Right renal cortex interstitium (tissue), 3 donors: ENCODE measurements at regions not wholly inside any gene's neighbourhood (a gene's known extent, or its start where the extent isn't known, plus 50 kb on each side); places are given as distances from the start of the nearest gene placed in this dataset.

ENCODE experiments used
- DNase-seq, 3 donors: peaks; one replicate each; pipeline ENCODE4 v3.0.0-alpha.2; 2013; ENCODE audit warnings: low read depth in 3 of 3, low spot score in 2 of 3

DNA sequence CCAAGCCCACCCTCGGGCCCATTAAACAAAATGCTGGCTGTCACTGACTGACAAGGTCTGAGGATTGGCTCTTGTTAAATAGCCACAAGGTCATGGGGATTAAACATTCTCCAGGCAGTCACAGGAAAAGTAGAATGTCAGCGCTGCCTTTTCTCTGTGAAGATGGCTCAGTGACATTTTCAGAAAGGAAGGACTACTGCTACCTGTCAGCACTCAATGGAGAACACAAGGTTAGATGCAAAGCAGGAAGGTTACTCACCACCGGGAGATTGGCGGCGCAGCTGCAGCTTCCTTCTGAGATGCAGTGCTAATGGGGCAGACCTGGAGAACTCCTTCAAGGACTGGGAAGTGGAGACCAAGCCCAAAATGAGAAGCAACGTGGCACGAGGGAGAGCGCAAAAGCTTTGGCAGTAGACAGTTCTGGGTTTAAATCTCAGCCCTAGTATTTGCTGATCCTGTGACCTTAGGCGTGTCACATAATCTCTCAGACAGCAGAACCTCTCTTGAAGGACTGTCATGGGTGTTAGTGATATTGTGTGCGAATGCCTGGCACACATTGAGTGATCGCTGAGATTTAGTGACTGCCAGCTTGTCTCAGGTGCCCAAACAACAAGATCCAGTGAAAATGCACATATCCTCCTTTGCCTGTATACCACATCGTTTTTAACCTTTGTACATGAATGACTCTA is 213.1 kb upstream of the BOD1L1 start:
- no peak for DNase-seq

DNA sequence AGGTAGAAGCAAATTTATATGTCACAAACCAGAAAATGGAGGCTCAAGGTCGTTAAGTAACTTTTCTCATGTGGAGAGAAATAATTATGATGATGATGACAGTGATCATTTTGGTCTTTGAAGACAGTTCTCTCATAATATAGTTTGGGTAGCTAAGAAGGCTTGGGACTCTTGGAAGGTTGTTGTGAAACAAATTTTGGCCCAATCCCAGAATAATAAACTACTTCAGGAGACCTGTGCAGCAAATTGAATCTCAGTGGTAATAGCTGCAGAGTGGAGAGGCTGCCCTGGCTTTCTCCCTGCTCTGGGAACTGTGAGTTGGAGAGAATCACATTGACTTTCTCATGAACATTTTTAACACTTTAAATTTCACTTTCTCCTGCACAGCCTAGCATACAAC is 217.2 kb upstream of the BOD1L1 start:
- no peak for DNase-seq

DNA sequence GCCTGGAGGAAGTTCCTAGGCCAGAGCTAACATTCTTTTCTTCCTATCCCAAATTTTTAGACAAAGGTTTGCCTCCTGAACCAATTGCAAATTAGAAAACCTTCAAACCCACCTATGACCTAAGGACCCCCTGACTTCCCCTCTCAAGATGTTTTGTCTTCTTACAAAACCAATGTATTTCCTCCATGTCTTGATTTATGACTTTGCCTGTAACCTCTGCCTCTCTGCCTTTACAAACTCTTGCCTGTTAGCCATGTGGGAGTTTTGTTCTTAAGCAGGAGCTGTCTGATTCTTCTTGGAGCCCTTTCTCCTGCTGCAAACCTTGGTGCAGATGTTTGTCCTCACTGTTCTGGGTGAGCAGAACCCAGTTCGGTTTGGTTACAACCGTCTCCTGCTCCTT is 222.3 kb upstream of the BOD1L1 start:
- DNase-seq, result peak; percentile 19 to 27 (median 23)

DNA sequence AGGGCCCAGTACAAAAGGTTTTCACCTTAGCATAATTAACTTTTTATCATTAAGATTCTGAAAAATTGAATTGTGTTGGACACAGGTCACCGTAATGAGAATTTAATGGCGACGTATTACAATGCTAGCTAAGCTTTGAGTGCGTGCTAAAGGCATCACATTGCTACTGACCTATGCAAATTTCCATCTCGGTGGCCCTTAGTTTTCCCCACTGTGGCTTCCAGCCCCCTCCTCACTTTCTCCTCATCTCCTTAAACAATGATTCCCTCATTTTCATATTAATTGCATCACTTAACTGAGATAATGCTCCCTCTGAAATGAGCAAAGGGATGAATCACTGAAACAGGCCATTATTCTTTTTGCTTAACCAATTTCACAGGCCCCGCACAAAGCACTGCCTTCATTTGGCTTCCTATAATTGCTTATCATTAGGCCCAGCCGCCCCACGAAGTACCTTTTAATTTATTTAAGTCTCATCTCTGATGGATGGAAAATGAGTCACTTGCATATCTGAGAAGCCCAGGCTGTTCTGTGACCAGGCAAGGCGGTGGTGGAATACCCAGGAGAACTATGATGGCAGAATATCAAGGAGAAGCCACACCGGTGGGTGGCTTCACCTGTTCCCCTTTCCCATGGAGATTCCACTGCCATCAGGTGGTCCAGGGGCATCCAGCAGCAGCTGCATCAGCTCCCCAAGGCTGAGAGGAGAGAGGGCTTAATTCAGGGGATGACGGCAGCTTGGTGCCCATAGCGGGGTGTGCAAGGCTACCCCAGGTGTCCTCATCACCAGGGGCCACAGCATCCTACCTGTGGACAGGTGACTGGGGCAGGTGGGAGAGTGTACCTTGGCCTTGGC is 223.8 kb upstream of the BOD1L1 start:
- DNase-seq, result no peak

DNA sequence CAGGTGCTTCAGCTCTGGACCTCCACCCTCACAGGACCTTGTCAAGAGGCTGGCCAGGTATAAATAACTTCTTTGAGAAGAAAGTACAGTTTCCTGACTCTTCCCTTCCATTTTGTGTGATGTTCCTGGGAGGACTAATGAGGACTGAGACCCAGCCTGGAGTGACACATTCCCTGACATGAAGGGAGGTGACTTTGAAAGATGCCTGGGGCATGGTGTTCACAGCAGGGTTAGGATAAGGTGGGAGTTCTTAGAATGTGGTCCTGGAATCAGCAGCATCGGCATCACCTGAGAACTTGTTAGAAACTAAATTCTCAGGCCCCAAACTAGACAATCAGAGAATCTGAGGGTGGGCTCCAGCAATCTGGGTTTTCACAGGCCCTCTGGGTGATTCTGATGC is 224.9 kb upstream of the BOD1L1 start:
- DNase-seq, result no peak

DNA sequence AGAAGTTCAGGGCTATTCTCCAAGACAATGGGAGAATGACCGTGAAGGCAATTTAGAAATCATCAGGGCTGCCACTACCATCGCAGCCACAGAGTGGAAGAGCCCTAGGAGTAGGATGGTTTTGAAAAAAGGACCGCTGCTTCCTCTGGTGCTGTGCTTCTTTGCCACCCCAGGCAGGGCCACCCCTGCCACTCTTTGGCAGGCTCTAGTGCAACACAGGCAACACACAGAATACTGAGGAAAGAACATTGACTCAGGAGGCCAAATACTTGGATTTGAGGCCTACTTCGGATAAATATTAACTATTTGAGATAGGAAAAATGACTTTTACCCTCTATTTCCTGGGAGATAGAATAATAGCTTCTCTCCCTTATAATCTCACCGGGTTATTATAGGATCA is 228.9 kb upstream of the BOD1L1 start:
- no peak for DNase-seq

DNA sequence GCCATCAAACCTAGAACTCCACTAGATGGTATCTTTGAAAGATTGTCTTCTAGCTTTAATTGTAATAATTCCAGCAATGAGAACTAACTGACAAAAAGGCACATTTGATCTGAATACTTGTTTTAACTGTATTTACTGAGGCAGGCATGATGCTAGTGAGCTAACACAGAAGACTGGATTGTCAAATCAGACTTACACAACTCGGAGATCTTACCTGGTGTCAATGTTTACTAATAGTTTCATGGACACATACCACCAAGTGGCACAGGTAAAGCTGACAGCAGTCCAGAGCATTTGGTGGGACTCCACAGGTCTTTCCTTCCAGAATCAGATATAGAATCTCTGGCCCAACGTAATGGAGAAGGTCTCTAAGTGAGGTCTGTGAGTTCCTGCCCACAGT is 229.9 kb upstream of the BOD1L1 start:
- no peak for DNase-seq

DNA sequence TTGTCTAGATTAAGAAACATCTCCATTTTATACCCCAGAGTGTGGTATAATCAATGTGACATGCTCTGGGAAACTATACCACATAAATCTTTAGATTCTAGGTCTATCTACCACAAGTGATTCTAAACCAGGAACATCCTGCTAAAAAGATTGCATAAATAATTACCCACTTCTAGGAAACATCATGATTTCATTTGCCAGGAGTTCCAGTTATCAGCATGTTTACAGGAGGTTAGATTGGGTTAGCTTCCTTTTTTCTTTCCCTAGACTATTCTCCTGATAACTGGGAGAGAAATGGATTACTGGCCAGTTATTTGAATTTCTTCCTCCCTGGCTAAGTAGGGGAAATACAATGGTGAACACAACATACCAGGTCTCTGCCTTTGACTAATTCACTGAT is 230.3 kb upstream of the BOD1L1 start:
- DNase-seq, result no peak

DNA sequence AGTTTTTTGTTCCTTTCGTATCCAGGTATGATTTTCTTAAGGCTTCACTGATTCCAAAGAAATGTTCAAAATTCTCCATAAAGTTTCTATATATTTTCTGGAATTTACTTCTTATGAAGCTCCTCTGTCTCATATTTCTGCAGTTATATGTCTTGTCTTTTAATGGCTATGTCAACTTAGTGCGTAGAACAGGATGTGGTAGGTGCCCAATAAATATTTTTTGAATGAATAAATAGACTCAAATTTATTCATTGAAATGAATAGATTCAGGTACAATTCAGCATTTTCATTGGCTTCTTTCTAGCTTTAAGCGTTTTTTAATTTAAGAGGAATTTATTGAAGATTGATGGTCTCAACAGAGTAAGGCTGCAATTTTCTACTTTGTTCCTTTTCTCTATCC is 231.9 kb upstream of the BOD1L1 start:
- no peak for DNase-seq

DNA sequence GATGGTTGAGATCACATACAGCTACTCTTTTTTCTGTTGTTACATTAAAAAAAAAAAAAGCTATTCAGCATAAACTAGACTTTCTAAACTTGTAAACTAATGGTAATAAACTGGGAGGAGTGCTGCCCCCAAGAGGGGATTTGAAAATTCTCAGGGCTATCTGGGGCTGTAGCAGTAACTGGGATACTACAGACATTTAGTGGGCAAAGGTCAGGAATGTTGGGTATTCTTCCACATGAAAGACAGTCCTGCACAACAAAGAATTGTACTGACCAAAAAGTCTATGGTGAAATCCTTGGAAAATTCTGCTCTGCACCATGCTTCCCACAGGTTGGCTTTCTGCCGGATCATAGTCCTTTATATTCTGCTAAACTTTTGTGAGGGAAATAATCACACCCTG is 232.6 kb upstream of the BOD1L1 start:
- DNase-seq, result no peak

DNA sequence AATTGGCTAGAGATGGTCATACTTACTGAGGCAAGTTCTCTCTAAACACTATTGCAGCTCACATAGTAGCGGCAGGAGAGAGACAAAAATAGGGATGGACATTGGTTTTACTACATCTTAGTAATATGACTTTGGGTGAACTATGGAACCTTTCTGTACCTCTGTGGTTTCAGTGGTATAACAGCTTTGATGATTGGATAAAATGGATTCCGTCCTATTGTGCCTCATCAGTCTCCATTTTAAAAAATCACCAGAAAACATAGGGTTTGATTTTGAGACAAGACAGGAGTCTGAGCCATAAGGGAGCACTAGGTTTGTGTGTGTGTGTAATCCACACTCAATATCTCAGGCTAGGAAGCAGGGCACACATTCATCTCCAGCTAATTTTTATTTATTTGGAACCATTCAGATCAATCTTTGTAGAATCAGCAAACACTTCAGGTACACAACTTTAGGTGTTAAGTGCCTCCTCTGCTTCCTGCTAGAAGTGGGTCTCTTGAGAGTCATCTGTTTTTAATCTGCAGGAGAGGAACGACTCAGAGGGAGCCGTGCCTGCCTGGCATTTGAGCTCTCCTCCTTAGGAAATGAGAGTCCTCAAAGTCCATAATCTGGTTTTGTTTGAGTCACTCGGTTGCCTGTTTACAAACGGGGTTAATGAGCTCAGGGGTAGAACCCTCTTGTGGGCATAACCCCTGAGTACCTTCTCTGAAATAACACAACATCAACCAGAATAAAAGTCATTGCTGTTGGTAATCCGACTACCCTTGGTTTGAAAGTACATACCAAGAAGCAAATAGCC is 238.5 kb upstream of the BOD1L1 start:
- no peak for DNase-seq

DNA sequence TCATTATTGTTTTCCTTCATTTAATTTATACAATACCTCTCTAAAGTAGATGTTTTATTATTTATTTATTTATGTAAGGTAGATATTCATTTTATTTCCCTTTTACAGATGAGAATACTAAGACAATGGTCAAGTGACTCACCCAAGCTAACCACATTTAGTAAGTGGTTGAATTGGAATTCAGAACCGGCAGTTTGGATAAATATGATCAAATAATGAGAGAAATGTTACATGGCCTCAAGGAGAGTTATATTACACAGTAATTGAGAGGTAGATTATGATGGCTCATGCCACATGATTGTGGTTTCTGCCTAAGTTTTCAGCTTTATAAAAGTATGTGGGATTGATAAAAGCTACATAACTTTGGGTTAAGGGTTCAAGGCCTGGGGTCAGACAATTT is 239.4 kb upstream of the BOD1L1 start:
- DNase-seq, result no peak

DNA sequence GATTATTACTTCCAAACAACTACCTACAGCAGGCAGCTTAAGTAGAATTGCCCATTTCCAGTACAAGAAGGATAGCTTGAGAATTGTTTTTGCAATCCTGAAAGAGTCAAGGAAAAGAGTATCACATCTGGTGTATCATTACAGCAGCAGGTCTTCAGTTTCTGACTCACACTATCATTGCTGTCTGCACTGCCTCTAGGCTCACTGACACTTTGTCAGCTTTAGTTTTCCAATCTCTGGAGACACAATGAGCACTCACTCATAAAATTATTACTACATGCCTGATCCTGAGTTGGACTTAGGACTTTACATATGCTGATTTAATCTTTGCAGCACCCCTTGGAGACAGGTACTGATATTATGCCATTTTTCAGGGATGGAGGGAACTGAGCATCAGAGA is 244.6 kb upstream of the BOD1L1 start:
- no peak for DNase-seq

DNA sequence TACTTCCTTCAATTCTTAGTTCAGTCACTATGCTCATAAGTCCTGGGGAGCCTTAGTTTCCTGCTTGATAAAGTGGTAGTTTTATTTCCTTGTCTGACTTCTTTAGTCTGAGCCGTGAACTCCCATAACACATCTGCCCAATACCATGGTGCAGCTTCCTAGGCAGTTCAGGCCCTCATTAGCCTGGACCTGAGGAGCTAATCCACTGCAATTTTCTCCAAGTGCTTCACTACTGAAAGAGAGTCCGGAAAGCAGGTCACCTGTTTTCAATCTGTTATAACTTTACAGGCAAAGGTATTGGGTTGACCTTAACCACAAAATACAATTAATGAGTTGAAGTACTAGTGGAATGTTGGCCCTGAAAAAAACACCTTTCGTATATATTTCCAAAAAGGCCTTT is 245.4 kb upstream of the BOD1L1 start:
- no peak for DNase-seq

DNA sequence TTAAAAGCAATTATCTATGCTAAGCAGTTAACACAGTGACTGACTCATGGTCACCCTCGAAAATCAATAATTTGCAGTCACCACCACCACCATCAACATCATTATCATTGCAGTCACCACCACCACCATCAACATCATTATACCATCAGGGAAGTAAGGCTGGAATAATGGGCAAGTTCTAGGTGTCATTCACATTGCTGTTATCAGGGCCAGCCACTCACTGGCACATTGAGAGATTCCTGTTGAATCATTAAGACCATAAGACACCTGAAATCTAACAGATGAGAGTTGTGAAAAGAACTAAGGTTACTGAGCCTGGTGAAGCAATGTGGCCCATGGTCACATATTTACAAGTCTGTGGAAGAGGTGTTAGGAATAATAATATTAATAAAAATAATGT is 247.7 kb upstream of the BOD1L1 start:
- DNase-seq, result no peak

DNA sequence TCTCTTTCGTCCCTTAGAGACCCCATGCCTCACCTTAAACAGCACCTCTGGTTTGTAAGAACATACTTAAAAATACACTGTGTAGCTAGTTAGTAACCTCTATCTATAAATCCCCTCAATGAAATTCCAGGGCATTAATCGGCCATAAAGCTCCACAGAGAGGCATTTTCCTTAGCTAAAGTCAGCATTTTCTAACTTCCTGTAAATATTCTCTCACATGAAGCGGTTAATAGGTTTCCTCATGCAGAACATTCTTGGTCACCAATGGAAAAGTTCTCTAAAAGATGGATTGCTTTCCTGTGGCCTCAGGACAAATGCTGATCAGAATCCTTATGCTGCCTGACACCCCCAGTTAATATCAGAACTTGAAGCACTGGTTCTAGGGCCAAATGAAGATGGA is 248.6 kb upstream of the BOD1L1 start:
- no peak for DNase-seq

DNA sequence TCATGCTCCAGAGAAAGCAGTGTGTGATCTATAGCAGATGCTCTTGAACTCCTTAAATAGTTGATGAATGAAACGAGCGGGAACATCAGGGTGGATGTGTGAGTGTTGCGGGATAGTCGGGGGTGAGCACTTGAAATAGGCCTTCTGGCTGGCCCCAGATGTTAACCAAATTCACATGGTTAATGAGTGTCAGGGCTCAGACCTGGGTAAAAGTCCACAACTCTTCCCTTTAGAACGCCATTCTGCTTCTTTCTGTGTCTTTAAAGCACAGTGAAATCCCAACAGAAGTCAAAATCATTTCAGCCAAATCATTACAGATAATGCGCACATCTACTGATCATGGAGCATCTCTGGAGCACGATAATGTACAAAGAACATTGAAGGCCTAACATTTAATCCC is 249.4 kb upstream of the BOD1L1 start:
- DNase-seq, result no peak

DNA sequence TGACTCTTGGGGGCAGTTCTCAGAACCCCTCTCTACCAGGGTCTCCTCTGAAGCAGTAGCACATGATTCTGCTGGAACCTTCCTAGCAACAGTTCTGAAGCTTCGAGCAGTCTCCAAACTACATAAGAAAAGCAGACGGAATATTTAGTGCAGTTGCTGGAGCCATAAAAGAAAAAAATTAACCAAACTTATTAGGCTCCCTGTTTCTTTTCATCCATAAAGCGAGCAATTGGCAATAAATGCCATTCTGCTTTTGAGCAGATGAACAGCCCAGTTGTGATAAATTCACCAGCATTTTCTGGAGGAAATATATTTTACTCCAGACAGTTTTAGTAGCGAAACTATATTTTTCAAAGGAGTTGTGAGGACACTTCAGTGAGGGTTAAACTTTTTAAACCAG is 250.1 kb upstream of the BOD1L1 start:
- DNase-seq, result no peak

DNA sequence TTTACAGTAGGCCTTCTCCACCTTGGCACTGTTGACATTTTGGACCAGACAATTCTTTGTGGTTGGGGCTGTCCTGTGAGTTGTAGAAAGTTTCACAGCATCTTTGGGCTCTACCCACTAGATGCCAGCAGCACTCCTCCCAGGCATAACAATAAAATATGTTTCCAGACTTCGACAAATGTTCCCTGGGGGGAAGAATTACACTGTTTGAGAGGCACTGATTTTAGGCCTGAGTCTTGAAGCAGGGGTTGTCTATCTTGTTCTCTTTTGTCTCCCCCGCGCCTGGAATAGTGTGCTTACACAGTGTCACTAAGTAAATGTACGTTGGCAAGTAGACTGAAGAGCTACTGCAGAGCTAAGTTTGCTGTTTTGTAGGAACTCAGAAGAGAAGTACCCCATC is 254.4 kb upstream of the BOD1L1 start:
- DNase-seq, result no peak

DNA sequence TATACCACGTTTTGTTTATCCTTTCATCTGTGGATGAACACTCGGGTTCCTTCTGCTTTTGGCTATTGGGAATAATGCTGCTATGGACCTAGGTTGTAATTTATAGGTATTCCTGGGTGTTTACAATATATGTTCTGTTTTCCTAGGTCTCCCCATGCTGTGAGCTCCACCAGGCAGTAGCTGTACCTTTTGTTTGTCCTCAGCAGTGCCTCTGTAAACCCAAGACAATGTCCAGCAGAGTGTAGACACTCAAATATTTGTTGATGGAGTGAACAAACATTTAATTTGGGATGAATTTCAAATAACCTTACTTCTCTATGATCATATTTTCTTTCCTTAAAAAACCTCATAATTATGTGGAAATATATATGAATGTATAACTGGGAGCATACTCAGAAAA is 259.5 kb upstream of the BOD1L1 start:
- no peak for DNase-seq

DNA sequence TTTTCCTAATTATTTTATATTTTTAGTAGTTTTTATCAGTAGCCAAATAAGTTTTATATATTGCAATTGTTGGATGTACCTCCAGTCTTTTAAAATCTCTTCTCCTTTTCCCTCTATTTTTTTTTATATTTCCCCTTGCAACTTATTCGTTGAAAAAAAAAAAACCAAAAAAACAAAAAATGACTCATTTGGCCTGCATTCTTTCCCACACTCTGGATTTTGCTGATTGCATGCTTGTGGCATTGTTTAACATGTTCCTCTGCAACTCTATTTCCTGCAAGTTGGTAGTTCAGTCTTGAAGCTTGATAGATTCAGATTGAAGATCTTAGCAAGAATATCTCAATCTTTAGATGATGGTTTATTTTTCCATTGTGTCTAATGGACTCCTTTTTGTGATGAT is 260.6 kb upstream of the BOD1L1 start:
- no peak for DNase-seq

DNA sequence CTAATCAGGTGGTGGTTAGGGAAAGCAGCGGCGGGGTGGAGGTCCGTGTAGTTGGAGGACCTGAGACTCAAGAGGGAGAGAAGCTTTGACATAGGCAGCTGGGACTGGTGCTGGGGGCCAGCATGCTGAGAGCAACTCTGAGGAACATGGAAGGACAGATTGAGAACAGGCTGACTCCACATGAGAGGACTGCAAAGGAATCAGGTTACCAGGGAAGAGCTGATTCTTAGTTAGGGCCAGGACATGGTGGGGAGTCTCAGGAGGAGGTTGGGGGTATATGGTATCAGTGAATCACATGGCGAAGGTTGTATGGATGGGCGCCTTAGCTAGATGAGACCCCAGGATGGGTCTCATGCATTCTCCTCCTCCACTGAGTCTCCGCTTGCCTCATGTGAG is 264.0 kb upstream of the BOD1L1 start:
- no peak for DNase-seq
